GM18868 (cell line): ENCODE measurements at regions not wholly inside any gene's neighbourhood (a gene's known extent, or its start where the extent isn't known, plus 50 kb on each side); places are given as distances from the start of the nearest gene placed in this dataset.
"Not testable (repeated sequence)": the region's sequence is repeated elsewhere in the genome, so short reads cannot be mapped to it uniquely, and the experiment has no call there.

ENCODE experiments used
- ATAC-seq: cut with Tn5 transposase; IDR thresholded peaks from one replicate; pipeline ENCODE4 v1.9.1; 2021; ENCODE audit warnings: mild to moderate bottlenecking, moderate library complexity; ENCODE audit not compliant: unreplicated experiment

DNA sequence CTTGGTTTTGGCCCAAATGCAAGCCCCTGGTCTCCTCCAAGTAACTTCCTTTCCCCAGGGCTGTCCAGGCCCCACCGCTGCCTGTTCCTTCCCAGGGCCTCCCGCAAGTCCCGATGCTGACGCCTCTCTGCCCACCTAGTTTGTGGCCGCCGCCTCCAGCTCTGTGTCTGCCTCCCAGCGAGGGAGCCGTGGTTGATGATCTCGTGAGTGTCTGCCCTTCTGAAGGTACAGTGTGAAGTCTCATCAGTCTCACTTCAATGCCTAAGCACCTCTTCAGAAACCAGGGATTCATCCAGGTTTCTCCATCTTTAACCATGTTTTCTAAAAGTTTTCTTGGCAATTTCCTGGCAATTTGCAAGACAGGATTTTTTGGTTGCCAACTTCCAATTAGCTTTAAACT is 127.5 kb downstream of the TMEM121 start:
- ATAC-seq, result not testable (repeated sequence)

DNA sequence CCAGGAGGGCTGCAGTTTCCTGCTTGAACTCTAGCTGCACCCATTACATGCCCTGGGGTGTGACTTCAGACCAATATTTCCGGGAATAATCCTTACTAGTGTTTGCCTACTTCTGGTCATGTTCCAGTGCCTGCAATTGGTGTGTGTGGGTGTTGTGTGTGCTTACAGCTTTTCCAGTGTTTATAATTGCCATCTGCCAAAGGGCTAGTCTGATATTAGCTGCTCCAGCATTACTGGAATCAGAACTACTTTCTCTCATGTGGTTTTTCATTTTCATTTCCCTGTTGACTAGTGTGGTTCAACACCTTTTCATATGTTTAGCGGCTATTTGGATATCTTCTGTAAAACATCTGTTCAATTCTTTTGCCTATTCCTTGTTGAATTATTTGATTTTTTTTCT is 132.9 kb downstream of the TMEM121 start:
- not testable (repeated sequence) for ATAC-seq

DNA sequence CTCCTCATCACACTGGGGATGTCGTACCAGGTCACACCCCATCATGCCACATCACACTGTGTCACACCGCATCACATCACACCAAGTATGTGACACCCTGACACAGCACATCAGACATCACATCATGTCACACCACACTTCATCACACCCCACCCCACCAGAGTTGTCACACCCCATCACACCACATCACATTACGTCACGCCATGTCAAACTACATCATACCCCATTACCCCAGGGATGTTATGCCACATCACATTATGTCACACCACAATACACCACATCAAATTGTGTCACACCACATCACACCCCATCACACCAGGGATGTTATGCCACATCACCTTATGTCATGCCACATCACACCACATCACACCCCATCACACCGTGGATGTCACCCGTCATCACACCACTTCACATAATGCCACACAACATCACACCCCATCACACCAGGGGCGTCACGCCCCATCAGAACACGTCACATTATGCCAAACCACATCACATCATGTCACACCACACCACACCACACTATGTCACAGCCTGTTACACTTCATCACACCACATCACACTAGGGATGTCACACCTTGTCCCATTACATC is 133.6 kb downstream of the TMEM121 start:
- no peak for ATAC-seq

DNA sequence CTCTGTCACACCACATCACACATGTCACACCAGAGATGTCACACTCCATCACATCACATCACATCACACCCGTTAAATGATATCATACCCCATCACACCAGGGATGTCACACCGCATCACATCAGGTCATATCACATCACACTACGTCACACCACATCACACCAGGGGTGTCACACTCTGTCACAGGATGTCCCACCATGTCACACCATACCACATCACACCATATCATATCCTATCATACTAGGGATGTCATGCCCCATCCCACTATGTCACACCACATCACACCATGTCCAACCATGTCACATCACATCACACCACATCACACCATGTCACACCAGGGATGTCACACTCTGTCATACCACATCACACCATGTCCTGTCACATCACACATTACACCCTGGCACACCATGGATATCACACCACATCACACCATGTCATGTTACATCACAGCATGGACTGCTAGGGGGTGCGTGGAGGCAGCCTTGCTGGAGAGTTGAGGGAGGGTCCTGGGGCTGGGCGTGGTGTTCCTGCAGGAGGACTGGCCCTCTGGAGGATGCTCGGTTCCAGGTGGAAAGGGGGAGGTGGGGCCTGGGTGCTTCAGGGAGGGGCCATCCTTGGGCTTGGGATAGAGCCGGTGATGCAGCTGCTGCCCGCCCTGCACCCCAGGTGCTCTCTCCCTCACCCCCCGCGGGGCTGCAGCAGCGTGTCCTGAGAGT is 134.6 kb downstream of the TMEM121 start:
- ATAC-seq, result no peak

DNA sequence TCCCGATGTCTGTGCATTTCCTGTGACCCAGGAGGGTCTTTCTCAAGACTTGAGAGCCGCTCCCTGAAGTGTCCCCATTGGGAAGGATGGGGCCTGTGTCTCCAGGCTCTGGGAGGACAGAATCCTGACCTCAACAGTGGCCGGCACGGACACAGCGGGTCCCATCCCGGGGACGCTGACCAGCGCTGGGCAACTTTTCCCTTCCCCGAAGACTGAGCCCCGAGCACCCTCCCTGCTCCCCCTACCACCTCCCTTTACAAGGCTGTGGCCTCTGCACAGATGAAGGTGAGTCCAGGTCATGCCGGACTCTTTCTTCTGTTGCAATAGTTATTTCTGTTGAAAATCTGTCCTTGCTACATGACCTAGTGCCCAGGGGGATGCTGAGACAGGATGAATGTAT is 135.7 kb downstream of the TMEM121 start:
- ATAC-seq, result not testable (repeated sequence)

DNA sequence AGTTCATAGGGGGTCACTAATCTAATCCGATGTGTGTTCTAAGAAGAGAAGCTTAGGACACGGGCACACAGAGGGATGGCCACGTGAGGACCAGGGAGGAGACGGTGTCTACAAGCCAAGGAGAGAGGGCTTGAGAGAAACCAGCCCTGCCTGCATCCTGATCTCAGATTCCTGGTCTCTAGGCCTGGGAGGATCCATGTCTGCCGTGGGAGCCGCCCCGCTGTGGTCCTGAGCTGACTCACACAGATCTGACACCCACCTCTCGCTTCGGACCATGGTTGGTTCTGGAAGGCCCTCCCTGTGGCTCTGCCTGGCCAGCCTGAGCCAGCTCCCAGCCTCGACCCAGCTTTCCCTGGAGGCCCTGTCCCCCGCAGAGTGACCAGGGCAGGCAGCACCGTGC is 136.2 kb downstream of the TMEM121 start:
- not testable (repeated sequence) for ATAC-seq

DNA sequence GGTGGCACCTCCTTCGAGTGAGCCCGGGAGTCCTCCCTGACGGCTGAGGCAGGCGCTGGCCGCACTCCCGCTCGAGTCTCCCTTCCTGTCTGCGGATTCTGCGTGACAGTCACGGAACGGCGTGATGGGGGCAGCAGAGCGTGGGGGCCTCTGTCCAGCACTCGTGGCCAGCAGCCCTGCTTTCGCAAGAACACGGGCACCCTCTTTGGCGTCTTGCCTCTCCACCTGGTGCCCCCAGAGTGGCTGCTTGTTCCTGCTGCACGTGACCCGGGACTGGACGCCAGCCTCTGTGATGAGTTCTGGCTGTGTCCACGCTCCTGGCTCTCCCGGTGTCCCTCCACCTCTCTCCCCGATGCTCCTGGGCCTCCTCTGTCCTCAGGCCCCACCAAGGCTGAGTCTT is 136.9 kb downstream of the TMEM121 start:
- not testable (repeated sequence) for ATAC-seq

DNA sequence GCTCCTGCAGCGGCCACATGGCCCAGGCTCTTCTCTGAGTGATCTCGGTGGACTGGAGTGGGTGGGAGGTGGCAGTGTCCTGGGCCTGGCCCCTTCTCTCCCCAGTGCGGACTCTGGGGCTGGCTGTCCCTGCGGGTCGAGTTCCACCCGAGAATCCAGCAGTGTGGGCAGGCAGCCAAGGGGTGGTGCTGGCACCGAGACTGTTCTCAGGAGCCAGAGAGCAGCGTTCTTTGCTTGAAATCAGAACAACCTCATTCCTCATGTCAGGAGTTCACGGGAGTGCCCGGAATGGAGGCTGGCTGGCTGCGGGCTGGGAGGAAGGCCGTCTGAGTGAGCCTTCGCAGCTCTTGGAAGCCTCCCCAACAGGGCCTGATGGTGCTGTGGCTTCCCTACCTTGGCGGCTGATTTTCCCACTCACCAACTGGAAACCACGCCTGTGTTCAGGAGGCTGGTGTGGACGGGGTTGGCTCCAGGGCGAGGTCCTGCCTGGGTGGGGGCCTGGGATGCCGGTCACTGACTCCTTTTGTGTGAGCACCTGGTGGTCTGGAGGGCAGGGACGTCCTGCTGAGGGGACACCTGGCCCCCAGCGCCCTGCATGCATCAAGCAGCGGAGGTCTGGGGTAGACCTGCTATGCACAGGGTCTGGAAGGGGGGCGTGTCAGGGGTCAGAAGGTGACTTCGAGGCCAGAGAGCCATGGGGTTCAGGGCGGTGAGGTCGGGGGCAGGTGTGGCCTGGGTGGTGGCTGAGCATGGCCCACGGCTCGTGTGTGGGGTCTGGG is 137.6 kb downstream of the TMEM121 start:
- ATAC-seq, result not testable (repeated sequence)

DNA sequence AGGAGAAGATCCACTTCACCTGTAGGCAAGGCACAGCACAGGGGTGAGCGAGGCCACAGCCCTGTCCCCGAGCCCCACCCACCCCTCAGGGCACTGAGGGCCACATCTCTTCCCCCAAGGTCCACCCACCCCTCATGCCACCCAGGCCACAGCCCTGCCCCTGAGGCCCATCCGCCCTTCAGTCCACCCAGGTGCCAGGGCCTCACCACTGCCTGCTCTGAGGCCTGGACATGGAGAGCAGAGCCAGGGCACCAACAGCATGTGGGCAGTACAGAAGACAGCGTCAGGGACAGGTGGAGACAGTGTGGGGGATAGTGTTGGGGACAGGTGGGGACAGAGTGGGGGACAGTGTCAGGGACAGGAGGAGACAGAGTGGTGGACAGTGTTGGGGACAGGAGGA is 138.3 kb downstream of the TMEM121 start:
- ATAC-seq, result no peak

DNA sequence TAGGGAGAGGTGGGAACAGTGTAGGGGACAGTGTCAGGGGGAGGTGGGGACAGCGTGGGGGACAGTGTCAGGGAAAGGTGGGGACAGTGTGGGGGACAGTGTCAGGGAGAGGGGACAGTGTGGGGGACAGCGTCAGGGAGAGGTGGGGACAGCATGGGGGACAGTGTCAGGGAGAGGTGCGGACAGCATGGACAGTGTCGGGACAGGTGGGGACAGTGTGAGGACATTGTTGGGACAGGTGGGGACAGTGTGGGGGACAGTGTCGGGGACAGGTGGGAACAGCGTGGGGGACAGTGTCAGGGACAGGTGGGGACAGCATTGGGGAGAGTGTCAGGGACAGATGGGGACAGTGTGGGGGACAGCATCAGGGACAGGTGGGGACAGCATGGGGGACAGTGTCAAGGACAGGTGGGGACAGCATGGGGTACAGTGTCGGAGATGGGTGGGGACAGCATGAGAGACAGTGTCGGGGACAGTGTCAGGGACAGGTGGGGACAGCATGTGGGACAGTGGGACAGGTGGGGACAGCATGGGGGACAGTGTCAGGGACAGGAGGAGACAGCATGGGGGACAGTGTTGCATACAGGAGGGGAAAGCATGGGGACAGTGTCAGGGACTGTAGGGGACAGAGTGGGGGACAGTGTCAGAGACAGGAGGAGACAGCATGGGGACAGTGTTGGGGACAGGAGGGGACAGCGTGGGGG is 139.0 kb downstream of the TMEM121 start:
- no peak for ATAC-seq

DNA sequence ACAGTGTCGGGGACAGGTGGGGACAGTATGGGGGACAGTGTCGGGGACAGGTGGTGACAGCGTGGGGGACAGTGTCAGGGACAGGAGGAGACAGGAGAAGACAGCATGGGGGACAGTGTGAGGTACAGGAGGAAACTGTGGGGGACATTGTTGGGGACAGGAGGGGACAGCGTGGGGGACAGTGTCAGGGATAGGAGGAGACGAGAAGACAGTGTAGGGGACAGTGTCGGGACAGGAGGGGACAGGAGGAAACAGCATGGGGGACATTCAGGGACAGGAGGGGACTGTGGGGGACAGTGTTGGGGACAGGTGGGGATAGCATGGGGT is 139.5 kb downstream of the TMEM121 start:
- no peak for ATAC-seq

DNA sequence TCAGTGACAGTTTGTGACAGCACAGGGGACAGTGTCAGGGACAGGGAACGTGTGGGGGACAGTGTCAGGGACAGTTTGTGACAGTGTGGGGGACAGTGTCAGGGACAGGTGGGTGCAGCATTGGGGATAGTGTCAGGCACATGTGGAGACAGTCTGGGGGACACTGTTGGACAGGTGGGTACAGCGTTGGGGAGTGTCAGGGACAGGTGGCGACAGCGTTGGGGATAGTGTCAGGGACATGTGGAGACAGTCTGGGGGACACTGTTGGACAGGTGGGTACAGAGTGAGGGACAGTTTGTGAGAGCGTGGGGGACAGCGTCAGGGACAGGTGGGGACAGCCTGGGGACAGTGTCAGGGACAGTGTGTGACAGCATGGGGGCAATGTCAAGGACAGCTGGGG is 140.0 kb downstream of the TMEM121 start:
- ATAC-seq, result no peak

DNA sequence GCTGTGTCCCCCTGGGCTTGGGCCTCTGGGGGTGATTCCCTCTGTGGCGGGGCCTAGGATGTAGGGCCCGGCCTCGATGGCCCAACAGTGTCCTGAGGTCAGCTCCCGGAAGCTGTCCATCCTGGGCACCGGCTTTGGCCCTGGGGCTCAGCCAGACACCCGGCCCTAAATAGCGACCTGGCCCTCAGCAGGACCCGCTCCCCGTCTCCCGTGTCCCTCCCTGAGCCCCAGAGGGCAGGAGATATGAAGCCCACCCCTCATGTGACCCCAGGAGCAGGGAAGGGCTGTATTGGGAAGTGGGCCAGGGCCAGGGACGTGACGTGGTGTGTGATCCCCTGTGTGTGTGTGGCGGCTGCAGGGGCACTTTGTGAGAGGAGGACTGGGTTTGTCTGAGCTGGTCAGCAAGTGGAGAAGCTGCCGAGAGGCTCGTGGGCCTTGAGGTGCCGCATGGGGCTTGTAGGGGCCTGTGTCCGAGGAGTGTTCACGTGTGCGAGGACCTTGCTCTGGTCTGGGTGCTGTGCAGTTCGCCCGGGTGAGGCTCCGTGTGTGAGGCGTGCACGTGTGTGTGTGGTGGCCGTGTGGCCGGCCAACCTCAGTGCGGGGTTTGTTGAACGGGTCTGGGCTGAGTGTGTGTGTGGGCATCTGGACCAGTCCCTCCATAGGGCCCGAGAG is 140.7 kb downstream of the TMEM121 start:
- not testable (repeated sequence) for ATAC-seq

DNA sequence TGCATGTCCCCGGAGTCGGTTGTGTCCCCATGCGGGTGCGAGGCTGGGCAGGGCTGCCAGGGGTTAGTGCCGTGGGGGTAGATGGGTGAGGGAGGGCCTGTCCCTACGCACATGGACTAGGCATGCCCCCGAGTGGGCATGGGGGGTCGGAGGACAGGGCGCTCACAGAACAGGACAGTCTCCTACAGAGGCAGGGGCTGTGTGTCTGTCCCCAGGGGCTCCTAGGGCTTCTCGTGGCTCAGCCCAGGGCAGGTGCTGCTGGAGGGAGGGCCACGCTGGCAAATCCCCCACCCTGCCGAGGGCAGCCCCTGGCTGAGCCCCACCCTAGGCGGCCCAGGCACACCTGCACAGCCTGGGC is 141.3 kb downstream of the TMEM121 start:
- not testable (repeated sequence) for ATAC-seq

DNA sequence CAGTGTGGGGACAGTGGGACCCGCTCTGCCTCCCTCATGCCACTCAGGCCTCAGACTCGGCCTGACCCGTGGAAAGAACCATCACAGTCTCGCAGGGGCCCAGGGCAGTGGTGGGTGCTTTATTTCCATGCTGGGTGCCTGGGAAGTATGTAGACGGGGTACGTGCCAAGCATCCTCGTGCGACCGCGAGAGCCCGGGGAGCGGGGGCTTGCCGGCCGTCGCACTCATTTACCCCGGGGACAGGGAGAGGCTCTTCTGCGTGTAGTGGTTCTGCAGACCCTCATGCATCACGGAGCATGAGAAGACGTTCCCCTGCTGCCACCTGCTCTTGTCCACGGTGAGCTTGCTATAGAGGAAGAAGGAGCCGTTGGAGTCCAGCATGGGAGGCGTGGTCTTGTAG is 141.6 kb downstream of the TMEM121 start:
- not testable (repeated sequence) for ATAC-seq

DNA sequence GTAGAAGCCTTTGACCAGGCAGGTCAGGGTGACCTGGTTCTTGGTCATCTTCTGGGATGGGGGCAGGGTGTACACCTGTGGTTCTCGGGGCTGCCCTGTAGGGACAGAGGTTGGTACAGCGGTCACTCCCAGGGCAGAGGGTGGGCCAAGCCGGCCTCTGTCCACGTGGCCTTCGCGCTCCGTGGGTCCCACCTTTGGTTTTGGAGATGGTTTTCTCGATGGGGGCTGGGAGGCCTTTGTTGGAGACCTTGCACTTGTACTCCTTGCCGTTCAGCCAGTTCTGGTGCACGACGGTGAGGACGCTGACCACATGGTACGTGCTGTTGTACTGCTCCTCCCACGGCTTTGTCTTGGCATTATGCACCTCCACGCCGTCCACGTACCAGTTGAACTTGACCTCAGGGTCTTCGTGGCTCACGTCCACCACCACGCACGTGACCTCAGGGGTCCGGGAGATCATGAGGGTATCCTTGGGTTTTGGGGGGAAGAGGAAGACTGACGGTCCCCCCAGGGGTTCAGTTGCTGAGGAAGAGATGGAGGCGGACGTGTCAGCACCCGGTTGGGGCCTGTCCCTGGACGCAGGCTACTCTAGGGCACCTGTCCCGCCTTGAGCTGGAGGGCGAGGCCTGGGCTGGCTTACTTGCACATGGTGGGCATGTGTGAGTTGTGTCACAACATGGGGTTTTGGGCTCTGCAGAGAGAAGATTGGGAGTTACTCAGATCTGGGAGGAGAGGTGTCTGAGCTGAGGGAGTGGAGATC is 142.3 kb downstream of the TMEM121 start:
- ATAC-seq, result not testable (repeated sequence)

DNA sequence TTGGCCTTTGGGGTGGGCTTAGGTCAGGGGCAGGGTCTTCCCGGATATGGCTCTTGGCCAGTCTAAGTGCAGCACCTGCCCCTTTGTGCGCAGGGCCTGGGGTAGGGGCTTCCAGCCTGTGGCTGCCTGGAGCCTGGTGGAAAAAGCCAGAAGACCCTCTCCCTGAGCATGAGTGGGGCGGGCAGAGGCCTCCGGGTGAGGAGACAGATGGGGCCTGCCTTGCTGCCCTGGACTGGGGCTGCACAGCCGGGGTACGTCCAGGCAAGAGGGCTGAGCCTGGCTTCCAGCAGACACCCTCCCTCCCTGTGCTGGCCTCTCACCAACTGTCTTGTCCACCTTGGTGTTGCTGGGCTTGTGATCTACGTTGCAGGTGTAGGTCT is 142.8 kb downstream of the TMEM121 start:
- ATAC-seq, result not testable (repeated sequence)

DNA sequence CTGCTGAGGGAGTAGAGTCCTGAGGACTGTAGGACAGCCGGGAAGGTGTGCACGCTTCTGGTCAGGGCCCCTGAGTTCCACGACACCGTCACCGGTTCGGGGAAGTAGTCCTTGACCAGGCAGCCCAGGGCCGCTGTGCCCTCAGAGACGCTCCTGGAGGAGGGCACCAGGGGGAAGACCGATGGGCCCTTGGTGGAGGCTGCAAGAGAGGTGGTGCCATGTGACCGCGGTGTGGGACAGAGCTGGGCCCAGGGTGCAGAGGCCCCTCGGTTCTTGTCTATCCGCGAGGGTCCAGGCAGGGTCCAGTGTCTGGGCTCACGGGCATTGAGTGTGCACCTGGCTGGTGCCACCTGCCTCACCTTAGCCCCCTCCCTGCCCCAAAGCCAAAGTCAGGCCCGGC is 143.3 kb downstream of the TMEM121 start:
- ATAC-seq, result not testable (repeated sequence)

DNA sequence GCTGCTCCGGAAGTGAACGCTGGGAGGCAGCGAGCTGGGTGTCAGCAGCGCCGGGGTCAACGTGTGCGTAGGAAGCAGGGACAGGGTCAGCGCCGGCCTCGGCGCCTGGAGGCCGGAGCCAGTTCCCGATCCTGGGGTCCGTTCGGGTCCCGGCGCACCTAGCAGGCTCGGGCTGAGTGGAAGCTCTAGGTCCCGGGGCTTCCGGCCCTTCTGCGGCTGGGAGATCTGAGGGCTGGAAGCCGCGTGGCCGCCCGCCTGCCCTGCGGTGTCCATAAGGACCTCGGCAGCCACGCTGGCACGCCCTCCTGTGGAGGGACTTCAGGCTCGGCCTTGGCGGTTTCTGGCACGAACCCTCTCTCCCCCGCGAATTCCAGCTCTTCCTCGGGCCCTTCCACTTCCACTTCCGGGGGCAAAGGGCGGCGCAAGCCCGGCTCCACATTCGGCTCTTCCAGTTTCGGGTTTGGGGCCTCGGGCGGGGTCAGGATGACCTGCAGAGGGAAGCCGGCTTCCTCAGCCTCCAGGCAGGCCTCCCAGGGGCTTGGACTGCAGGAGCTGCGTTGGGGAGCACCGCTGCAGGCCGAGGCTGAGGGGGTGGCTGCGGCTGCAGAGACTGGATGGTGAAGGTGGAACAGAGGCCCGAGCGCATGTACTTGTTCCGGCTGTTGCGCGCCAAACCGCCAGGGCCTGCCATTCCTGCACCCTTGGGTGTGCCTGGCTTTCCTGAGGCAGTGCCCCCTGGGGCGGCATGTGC is 146.2 kb downstream of the TMEM121 start:
- not testable (repeated sequence) for ATAC-seq

DNA sequence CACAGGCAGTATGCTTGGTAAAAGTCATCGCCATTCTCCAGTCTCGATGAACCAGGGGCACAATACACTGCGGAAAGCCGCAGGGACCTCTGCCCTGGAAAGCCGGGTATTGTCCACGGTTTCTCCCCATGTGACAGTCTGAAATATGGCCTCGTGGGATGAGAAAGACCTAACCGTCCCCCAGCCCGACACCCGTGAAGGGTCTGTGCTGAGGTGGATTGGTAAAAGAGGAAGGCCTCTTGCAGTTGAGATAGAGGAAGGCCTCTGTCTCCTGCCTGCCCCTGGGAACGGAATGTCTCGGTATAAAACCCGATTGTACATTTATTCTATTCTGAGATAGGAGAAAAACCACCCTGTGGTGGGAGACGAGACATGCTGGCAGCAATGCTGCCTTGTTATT is 149.1 kb downstream of the TMEM121 start:
- not testable (repeated sequence) for ATAC-seq
